ENCODE measurements at regions not wholly inside any gene's neighbourhood (a gene's known extent, or its start where the extent isn't known, plus 50 kb on each side); places are given as distances from the start of the nearest gene placed in this dataset.
"Not testable (repeated sequence)": the region's sequence is repeated elsewhere in the genome, so short reads cannot be mapped to it uniquely, and the experiment has no call there.

DNA sequence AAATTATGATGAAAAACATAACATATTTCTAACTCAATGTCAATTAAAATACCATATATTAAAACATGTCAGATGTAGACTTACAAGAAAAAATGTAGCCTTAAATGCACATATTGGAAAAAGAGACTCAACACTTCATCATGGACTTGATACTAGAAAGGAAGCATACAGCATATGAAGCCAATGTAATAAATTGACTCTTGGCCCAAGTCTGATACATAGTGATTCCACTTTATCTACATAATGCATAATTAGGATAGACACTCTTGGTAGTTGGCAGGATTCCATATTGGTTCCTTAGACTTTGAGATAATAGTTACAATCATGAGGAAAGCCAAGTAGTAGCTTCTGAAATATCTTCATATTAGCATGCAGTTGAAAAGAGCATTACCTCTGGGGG is 1067.0 kb downstream of the PCDH17 start:
- H3K9me3 Mint-ChIP-seq (ENCODE audit: unreplicated experiment): no peaks in the 10 kb centered on the region
- H3K27me3 Mint-ChIP-seq (ENCODE audit: unreplicated experiment): no peaks in the 10 kb centered on the region
- H3K27ac Mint-ChIP-seq (ENCODE audit: unreplicated experiment): no peak overlapping the region
- no peak overlapping the region for H3K4me3 Mint-ChIP-seq (ENCODE audit: unreplicated experiment)
- DNase-seq (ENCODE audit: low spot score): no peak
- H3K4me1 Mint-ChIP-seq (ENCODE audit: unreplicated experiment): no peaks in the 10 kb centered on the region
- H3K36me3 Mint-ChIP-seq (ENCODE audit: low read depth, unreplicated experiment): no peaks in the 10 kb centered on the region
- TF ChIP-seq, protein P1, sequence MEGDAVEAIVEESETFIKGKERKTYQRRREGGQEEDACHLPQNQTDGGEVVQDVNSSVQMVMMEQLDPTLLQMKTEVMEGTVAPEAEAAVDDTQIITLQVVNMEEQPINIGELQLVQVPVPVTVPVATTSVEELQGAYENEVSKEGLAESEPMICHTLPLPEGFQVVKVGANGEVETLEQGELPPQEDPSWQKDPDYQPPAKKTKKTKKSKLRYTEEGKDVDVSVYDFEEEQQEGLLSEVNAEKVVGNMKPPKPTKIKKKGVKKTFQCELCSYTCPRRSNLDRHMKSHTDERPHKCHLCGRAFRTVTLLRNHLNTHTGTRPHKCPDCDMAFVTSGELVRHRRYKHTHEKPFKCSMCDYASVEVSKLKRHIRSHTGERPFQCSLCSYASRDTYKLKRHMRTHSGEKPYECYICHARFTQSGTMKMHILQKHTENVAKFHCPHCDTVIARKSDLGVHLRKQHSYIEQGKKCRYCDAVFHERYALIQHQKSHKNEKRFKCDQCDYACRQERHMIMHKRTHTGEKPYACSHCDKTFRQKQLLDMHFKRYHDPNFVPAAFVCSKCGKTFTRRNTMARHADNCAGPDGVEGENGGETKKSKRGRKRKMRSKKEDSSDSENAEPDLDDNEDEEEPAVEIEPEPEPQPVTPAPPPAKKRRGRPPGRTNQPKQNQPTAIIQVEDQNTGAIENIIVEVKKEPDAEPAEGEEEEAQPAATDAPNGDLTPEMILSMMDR (IDR thresholded peaks at IDR 0.05; ENCODE audit: unreplicated experiment): no peak

DNA sequence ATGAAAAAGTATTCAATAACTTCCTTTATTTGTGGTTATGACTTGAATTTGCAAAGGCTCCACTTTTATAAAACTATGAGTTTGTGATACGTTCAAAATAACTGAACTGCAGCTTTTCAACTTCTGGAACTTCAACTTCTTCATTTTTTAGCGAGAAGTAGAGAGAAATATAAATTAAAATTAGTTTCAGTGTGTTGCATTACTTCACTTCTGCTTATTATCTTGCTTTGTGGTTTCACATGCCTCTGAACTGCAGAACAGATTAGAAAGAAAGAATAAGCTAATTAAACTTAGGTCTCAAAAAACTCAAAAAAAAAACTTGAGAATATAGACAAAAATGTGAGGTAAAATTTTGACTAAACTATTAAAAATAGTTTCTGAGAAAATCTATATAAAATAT is 1073.4 kb downstream of the PCDH17 start:
- Mint-ChIP-seq H3K27ac (ENCODE audit: unreplicated experiment) (no peak overlapping the region), H3K9me3 (ENCODE audit: unreplicated experiment) (no peaks in the 10 kb centered on the region), H3K4me3 (ENCODE audit: unreplicated experiment) (no peak overlapping the region), H3K4me1 (ENCODE audit: unreplicated experiment) (no peaks in the 10 kb centered on the region), H3K27me3 (ENCODE audit: unreplicated experiment) (peaks cover 2% of the 10 kb centered on the region), H3K36me3 (ENCODE audit: low read depth, unreplicated experiment) (peaks cover 3% of the 10 kb centered on the region)
- TF ChIP-seq, protein P1 (IDR thresholded peaks at IDR 0.05; ENCODE audit: unreplicated experiment): no peak
- DNase-seq (ENCODE audit: low spot score): no peak

DNA sequence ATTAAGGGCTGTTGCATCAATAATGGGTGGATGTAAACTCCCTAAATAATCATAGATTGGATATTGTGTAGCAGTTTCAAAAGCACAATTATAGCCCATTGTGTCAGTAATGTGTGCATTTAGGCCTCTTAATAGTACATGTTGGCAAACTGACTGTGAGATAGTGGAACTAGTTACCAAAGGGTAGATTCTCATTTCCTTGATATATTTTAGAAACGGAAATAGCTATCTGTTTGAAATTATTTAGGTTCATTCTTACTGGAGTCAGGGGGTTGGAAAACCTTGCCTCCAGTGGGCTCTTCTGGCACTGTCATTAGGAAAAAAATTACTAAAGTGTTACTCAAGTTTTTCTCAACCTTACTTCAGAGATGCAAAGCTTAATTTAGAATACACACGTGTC is 1074.9 kb downstream of the PCDH17 start:
- Mint-ChIP-seq H3K36me3 (ENCODE audit: low read depth, unreplicated experiment) (peaks cover 5% of the 10 kb centered on the region), H3K9me3 (ENCODE audit: unreplicated experiment) (no peaks in the 10 kb centered on the region), H3K4me1 (ENCODE audit: unreplicated experiment) (no peaks in the 10 kb centered on the region), H3K4me3 (ENCODE audit: unreplicated experiment) (no peak overlapping the region), H3K27me3 (ENCODE audit: unreplicated experiment) (peaks cover 2% of the 10 kb centered on the region), H3K27ac (ENCODE audit: unreplicated experiment) (no peak overlapping the region)
- TF ChIP-seq, protein P1 (IDR thresholded peaks at IDR 0.05; ENCODE audit: unreplicated experiment): no peak
- DNase-seq (ENCODE audit: low spot score): no peak

DNA sequence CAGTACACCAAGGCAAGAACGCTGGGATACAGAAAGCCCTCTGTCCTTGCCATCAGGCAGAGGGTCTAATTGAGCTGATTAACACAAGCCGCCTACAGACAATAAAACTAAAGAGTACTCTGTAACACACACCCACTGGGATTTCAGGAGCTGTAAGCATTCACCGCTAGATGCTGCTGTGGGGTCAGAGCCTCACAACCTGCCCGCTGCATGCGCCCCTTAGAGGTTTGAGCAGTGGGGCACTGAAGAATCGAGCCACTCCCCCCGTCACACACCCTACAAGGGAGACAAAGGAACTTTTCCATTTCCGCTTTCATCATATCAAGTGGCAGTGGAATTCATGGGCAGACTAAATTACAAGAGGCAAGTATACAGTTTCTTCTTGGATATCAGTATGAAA is 1080.6 kb downstream of the PCDH17 start:
- Mint-ChIP-seq H3K27me3 (ENCODE audit: unreplicated experiment) (no peaks in the 10 kb centered on the region), H3K4me3 (ENCODE audit: unreplicated experiment) (no peak overlapping the region), H3K36me3 (ENCODE audit: low read depth, unreplicated experiment) (peaks cover 5% of the 10 kb centered on the region), H3K27ac (ENCODE audit: unreplicated experiment) (no peak overlapping the region), H3K9me3 (ENCODE audit: unreplicated experiment) (no peaks in the 10 kb centered on the region), H3K4me1 (ENCODE audit: unreplicated experiment) (no peaks in the 10 kb centered on the region)
- no peak for DNase-seq (ENCODE audit: low spot score)
- TF ChIP-seq, protein P1 (IDR thresholded peaks at IDR 0.05; ENCODE audit: unreplicated experiment): no peak

DNA sequence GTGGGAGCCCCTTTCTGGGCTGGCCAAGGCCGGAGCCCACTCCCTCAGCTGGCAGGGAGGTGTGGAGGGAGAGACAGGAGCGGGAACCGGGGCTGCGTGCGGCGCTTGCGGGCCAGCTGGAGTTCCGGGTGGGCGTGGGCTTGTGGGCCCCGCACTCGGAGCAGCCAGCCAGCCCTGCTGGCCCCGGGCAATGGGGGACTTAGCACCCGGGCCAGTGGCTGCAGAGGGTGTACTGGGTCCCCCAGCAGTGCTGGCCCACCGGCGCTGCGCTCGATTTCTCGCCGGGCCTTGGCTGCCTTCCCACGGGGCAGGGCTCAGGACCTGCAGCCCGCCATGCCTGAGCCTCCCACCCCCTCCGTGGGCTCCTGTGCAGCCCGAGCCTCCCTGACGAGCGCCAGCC is 1082.5 kb downstream of the PCDH17 start:
- not testable (repeated sequence) for H3K27ac Mint-ChIP-seq (ENCODE audit: unreplicated experiment); DNase-seq (ENCODE audit: low spot score); H3K4me3 Mint-ChIP-seq (ENCODE audit: unreplicated experiment); H3K9me3 Mint-ChIP-seq (ENCODE audit: unreplicated experiment); H3K27me3 Mint-ChIP-seq (ENCODE audit: unreplicated experiment); H3K36me3 Mint-ChIP-seq (ENCODE audit: low read depth, unreplicated experiment); H3K4me1 Mint-ChIP-seq (ENCODE audit: unreplicated experiment)

DNA sequence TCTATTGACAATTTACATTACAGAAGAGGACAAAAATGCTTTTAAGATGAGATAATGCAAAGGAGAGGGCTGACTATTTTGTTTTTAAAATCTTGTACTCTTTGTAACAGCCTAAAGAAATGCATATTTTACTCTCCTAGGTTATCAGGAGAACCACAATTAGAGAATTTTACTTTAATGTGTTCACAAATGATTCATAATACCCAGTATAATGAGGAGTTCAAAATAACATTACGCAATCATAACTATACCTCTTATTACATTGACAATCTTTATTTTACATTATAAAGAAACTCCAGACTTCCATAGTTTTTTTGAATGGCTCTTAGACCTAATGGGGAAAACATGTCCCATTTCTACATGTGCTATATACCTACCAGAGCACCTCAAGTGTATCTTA is 1089.7 kb downstream of the PCDH17 start:
- Mint-ChIP-seq H3K9me3 (ENCODE audit: unreplicated experiment) (no peaks in the 10 kb centered on the region), H3K36me3 (ENCODE audit: low read depth, unreplicated experiment) (no peaks in the 10 kb centered on the region), H3K4me1 (ENCODE audit: unreplicated experiment) (no peaks in the 10 kb centered on the region), H3K27me3 (ENCODE audit: unreplicated experiment) (no peaks in the 10 kb centered on the region), H3K4me3 (ENCODE audit: unreplicated experiment) (no peak overlapping the region), H3K27ac (ENCODE audit: unreplicated experiment) (no peak overlapping the region)
- DNase-seq (ENCODE audit: low spot score): no peak
- TF ChIP-seq, protein P1 (IDR thresholded peaks at IDR 0.05; ENCODE audit: unreplicated experiment): no peak

All from endothelial cell (in vitro differentiated cells).